ENCODE measurements at regions not wholly inside any gene's neighbourhood (a gene's known extent, or its start where the extent isn't known, plus 50 kb on each side); places are given as distances from the start of the nearest gene placed in this dataset.

GRCh38 chr4:110787707-110788106 lies 164.8 kb upstream of the PITX2 start:
- ATAC-seq (replicated peaks in 6 of 8) = no peak

GRCh38 chr4:110788302-110788701 lies 165.4 kb upstream of the PITX2 start:
- ATAC-seq (replicated peaks in 6 of 8) = peak in 3 of 8 experiments; percentile 52 to 96 (median 64)
- no peak overlapping the region for H3K27ac ChIP-seq
- in situ Hi-C loops (cut with MboI; ENCODE audit: low pct_unique_long_range_greater_than_20kb in 2 of 9, low sequenced_read_pairs in 9 of 9, unreplicated experiment in 9 of 9) = no loop called here
- H3K4me3 ChIP-seq = no peak overlapping the region
- no peaks in the 10 kb centered on the region for H3K4me1 ChIP-seq (replicated peaks in 1 of 2)
- 0 to 88% (median 41%) methylated on average over 2 to 3 of the region's 3 CpGs; no CpG with 5 or more reads in 2 of the 10 experiments for WGBS, 10 experiments

More at GRCh38 chr4:110787707-110788106, 164.8 kb upstream of the PITX2 start:
- 12 to 89% (median 72%) methylated on average over 2 to 3 of the region's 3 CpGs for WGBS, 10 experiments
- H3K4me3 ChIP-seq = no peak overlapping the region
- in situ Hi-C loops (cut with MboI; ENCODE audit: low pct_unique_long_range_greater_than_20kb in 2 of 9, low sequenced_read_pairs in 9 of 9, unreplicated experiment in 9 of 9) = no loop called here
- no peak overlapping the region for H3K27ac ChIP-seq
- H3K4me1 ChIP-seq (replicated peaks in 1 of 2) = no peaks in the 10 kb centered on the region

GRCh38 chr4:110792036-110792435 lies 169.2 kb upstream of the PITX2 start:
- in situ Hi-C loops (cut with MboI; ENCODE audit: low pct_unique_long_range_greater_than_20kb in 2 of 9, low sequenced_read_pairs in 9 of 9, unreplicated experiment in 9 of 9) = no loop called here
- Histone ChIP-seq H3K4me1 (replicated peaks in 1 of 2) (no peaks in the 10 kb centered on the region), H3K4me3 (no peak overlapping the region), H3K27ac (no peak overlapping the region)
- WGBS, 10 experiments = 60 to 100% (median 82%) methylated on average over 1 of the region's 1 CpG; no CpG with 5 or more reads in 1 of the 10 experiments
- ATAC-seq (replicated peaks in 6 of 8) = no peak

DNA sequence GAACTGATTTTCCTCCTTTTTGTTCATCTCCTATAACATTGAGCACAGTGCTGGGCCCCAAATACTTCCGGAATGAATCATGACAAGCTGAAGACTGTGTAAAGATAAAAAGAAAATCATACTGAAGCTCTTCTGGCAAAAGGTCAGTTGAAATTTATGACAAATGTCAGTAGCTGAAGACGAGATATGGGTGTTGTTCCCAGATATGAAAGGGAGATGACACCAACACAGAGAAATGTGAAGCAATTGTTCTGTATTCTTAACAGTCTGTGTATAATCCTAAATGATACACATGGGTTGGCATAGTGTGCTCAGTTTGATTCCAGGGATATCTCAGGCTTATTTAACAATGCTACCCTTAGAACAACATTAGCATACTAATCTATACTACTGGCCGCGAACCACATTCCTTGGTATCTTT lies 170.5 kb upstream of the PITX2 start:
- Histone ChIP-seq H3K27ac (no peak overlapping the region), H3K4me3 (no peak overlapping the region), H3K4me1 (replicated peaks in 1 of 2) (no peaks in the 10 kb centered on the region)
- peak in 2 of 8 experiments; percentile 30 to 39 for ATAC-seq (replicated peaks in 6 of 8)
- WGBS, 10 experiments = 67 to 100% (median 92%) methylated on average over 1 to 4 of the region's 4 CpGs
- in situ Hi-C loops (cut with MboI; ENCODE audit: low pct_unique_long_range_greater_than_20kb in 2 of 9, low sequenced_read_pairs in 9 of 9, unreplicated experiment in 9 of 9) = no loop called here

DNA sequence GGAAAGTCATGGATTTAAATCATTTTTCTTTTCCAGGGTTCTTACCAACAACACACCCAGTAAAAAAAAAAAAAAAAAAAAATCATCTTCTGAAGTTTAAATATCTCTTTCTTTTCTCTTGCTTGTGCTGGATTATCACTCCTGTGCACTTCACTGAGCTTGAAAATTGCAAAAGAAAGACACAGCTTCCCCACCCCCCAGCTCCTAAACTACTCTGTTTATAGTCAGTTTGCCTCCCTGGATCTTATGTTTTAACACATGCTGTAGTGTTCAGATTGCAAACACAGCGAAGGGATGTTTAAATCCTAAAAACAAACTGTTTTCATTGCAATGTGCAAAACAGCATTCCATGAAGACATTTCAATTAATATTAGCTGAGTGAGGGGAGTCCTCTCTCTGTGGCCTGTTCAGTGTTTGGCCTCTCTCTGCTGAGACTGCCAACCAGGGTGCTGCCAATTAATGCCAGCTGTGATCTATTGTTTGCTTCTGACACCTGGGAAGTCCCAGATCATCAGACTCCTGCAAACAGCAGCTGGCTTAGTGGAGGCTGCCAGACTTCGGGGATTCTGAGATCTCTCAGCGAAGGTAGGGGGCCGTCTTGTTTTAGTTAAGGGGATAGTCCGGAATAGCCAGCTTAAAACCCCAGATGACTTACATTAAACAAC lies 171.1 kb upstream of the PITX2 start:
- in situ Hi-C loops (cut with MboI; ENCODE audit: low pct_unique_long_range_greater_than_20kb in 2 of 9, low sequenced_read_pairs in 9 of 9, unreplicated experiment in 9 of 9) = no loop called here
- H3K4me1 ChIP-seq (replicated peaks in 1 of 2) = no peaks in the 10 kb centered on the region
- no peak overlapping the region for H3K27ac ChIP-seq
- no peak for ATAC-seq (replicated peaks in 6 of 8)
- no peak overlapping the region for H3K4me3 ChIP-seq
- 40 to 100% (median 79%) methylated on average over 1 to 5 of the region's 5 CpGs; no CpG with 5 or more reads in 2 of the 10 experiments for WGBS, 10 experiments

DNA sequence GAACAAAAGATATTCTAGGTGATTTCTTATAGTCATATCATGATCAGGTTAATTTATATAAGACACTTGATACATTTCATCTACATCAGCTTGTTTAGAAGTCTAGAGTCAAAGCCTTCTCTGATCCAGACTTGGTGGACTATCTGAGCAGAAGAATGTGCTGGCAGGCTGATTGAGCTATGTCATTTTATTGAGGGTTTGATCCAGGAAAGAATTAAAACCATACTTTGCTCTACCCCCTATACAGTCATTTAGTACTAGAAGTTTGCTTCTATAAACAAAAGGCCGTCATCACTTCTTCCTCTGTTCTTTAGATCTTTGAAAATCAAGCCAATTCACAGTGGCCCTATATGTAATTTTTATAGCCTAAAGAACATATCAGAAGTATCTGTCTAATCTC lies 173.1 kb upstream of the PITX2 start:
- no peak for ATAC-seq (replicated peaks in 6 of 8)
- WGBS, 10 experiments = 67 to 100% (median 100%) methylated on average over 1 of the region's 1 CpG
- in situ Hi-C loops (cut with MboI; ENCODE audit: low pct_unique_long_range_greater_than_20kb in 2 of 9, low sequenced_read_pairs in 9 of 9, unreplicated experiment in 9 of 9) = no loop called here
- Histone ChIP-seq H3K4me1 (replicated peaks in 1 of 2) (no peaks in the 10 kb centered on the region), H3K27ac (no peak overlapping the region), H3K4me3 (no peak overlapping the region)

DNA sequence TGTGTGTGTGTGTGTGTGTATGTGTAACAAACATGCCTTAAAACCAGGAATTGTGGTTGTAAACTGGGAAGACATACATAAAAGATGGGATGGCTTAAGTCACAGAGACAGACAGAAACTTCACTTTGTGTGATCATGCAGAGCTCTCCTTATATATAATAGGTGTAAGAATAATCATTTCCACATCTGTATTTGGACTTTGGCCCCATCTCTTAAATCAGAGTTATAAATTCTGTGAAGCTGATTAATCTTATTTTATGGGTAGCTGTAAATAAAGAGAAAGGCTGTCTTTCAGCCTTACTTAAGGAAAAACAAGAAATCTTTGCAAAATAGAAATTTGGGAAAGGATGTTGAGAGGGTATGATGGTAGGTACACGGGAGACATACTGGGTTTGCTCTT lies 174.6 kb upstream of the PITX2 start:
- 100% methylated on average over 1 of the region's 1 CpG; no CpG with 5 or more reads in 4 of the 10 experiments for WGBS, 10 experiments
- no peak for ATAC-seq (replicated peaks in 6 of 8)
- H3K4me3 ChIP-seq = no peak overlapping the region
- H3K4me1 ChIP-seq (replicated peaks in 1 of 2) = no peaks in the 10 kb centered on the region
- in situ Hi-C loops (cut with MboI; ENCODE audit: low pct_unique_long_range_greater_than_20kb in 2 of 9, low sequenced_read_pairs in 9 of 9, unreplicated experiment in 9 of 9) = no loop called here
- no peak overlapping the region for H3K27ac ChIP-seq

DNA sequence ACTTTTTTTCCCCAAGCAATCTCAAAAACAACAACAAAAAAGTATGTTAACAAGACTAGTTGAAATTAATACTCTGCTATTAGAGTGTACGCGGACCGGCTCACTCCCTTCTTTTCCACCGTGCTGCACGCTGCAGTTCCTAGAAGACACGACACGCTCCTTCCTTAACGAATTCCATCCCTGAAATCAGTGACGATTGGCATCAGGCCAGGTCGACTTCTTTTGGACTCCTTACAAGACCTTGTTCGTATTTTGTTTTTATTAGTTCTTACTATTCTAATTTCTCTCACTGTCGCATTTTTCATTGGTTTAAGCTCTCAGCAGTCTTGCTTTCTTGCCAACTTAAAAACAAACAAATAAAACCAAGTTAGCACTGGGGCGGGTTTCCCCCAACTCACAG lies 175.8 kb upstream of the PITX2 start:
- 19 to 100% (median 86%) methylated on average over 2 to 13 of the region's 13 CpGs; no CpG with 5 or more reads in 1 of the 10 experiments for WGBS, 10 experiments
- in situ Hi-C loops (cut with MboI; ENCODE audit: low pct_unique_long_range_greater_than_20kb in 2 of 9, low sequenced_read_pairs in 9 of 9, unreplicated experiment in 9 of 9) = no loop called here
- ATAC-seq (replicated peaks in 6 of 8) = no peak
- Histone ChIP-seq H3K4me3 (no peak overlapping the region), H3K4me1 (replicated peaks in 1 of 2) (no peaks in the 10 kb centered on the region), H3K27ac (no peak overlapping the region)

DNA sequence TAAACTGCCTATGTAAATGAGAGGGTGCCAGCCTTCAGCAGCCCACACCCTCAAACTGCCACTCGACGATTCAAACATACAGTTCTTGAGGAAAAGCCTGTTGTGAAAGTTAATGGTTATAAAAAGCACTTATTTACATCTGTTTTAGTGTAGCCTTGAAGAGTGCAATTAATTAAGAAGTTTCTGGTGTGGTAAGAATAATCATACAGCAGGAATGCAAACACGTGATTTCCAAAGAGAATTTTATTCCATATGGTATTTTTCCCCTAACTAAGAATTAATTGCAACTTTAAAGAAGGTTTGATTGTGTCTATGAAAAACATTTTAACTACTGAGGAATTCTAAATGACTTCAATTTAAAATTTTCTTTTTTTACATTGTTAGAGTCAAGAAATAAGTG lies 176.3 kb upstream of the PITX2 start:
- in situ Hi-C loops (cut with MboI; ENCODE audit: low pct_unique_long_range_greater_than_20kb in 2 of 9, low sequenced_read_pairs in 9 of 9, unreplicated experiment in 9 of 9) = no loop called here
- Histone ChIP-seq H3K4me3 (no peak overlapping the region), H3K4me1 (replicated peaks in 1 of 2) (no peaks in the 10 kb centered on the region), H3K27ac (no peak overlapping the region)
- 8 to 84% (median 53%) methylated on average over 1 to 3 of the region's 3 CpGs; no CpG with 5 or more reads in 1 of the 10 experiments for WGBS, 10 experiments
- no peak for ATAC-seq (replicated peaks in 6 of 8)

DNA sequence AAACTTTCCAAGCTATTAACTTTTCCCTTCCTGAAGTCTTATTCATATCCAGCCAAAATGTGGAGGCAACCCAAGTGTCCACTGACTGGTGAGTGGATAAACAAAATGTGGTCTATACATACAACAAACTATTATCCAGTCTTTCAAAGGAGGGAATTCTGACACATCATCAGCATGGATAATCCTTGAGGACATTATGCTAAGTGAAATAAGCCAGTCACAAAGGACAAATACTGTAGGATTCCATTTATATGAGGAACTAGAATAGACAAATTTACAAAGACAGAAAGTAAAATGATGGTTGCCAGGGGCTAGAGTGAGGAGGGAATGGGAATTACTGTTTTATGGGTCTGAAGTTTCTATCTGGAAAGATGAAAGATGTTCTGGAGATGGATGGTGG lies 178.7 kb upstream of the PITX2 start:
- in situ Hi-C loops (cut with MboI; ENCODE audit: low pct_unique_long_range_greater_than_20kb in 2 of 9, low sequenced_read_pairs in 9 of 9, unreplicated experiment in 9 of 9) = no loop called here
- Histone ChIP-seq H3K4me1 (replicated peaks in 1 of 2) (no peaks in the 10 kb centered on the region), H3K27ac (no peak overlapping the region), H3K4me3 (no peak overlapping the region)
- ATAC-seq (replicated peaks in 6 of 8) = no peak

DNA sequence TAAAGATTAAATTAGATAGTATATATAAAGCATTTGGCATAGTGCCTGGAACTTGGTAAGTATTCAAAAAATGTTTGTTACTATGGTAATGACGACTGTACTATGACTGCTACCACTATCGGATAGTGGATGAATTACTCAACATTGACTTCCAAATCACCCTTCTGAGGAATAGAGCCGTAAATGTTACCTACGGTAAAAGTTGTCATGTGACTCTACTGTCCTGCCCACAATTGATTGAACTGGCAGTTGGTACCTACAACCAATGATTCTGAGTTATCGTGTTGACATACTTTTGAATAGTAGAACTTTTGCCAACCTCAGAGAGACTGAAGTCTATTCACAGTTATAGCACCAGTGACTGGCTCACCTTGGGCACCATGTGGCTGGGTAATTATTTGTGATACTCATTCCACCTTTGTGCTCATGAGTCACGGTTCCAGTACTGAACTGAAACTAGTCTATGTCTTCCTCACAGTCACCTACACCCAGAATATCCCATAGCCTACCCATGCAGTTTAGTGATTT lies 185.5 kb upstream of the PITX2 start:
- in situ Hi-C loops (cut with MboI; ENCODE audit: low pct_unique_long_range_greater_than_20kb in 2 of 9, low sequenced_read_pairs in 9 of 9, unreplicated experiment in 9 of 9) = no loop called here
- Histone ChIP-seq H3K27ac (no peak overlapping the region), H3K4me1 (replicated peaks in 1 of 2) (no peaks in the 10 kb centered on the region), H3K4me3 (no peak overlapping the region)
- no peak for ATAC-seq (replicated peaks in 6 of 8)
- WGBS, 10 experiments = 50 to 92% (median 89%) methylated on average over 1 to 6 of the region's 6 CpGs

GRCh38 chr4:110815950-110816349 lies 193.1 kb upstream of the PITX2 start:
- Histone ChIP-seq H3K4me3 (no peak overlapping the region), H3K27ac (no peak overlapping the region), H3K4me1 (replicated peaks in 1 of 2) (no peaks in the 10 kb centered on the region)
- in situ Hi-C loops (cut with MboI; ENCODE audit: low pct_unique_long_range_greater_than_20kb in 2 of 9, low sequenced_read_pairs in 9 of 9, unreplicated experiment in 9 of 9) = no loop called here
- WGBS, 10 experiments = 43 to 100% (median 85%) methylated on average over 1 to 4 of the region's 4 CpGs
- ATAC-seq (replicated peaks in 6 of 8) = no peak

DNA sequence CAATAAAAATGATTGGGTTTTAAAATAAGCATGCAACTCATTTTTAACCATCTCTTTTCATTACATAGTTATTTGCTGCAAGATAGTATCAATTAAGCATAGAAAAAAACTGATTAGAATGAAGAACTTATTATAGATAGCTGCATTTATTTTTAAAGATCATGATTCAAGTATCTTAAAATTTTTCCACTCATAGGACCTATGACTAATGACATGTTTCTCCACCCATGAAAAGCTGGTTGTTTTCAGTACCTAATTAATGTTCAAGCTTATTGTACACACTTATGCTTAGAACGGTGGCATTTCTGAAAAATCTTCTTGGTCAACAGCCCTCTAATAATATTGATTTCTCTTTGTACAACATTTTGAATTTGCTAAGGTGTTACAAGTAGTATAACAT lies 193.5 kb upstream of the PITX2 start:
- ATAC-seq (replicated peaks in 6 of 8) = no peak
- Histone ChIP-seq H3K27ac (no peak overlapping the region), H3K4me1 (replicated peaks in 1 of 2) (no peaks in the 10 kb centered on the region), H3K4me3 (no peak overlapping the region)
- in situ Hi-C loops (cut with MboI; ENCODE audit: low pct_unique_long_range_greater_than_20kb in 2 of 9, low sequenced_read_pairs in 9 of 9, unreplicated experiment in 9 of 9) = no loop called here
- 50 to 100% (median 78%) methylated on average over 1 of the region's 1 CpG; no CpG with 5 or more reads in 1 of the 10 experiments for WGBS, 10 experiments

DNA sequence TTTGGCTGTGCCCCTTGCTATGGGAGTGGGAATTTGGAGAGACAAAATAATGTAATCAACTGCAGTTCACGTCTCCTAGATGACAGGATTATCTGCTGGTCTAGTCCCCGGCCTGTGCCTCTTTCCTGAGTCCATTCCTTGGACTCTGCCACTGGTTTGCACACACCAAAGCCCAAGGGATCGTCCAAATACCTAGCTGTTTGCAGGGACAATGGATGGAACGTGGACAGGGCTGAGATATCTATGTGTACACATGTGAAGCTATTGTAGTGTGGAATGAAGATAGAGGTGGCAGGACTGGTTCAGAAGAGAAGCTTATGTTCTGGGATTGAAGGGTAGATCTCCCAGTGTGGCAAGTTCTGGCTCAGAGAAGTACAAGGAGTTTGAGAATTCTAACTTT lies 198.3 kb upstream of the PITX2 start:
- H3K27ac ChIP-seq = no peak overlapping the region
- 40 to 100% (median 80%) methylated on average over 1 to 4 of the region's 4 CpGs; no CpG with 5 or more reads in 3 of the 10 experiments for WGBS, 10 experiments
- H3K4me1 ChIP-seq (replicated peaks in 1 of 2) = no peaks in the 10 kb centered on the region
- in situ Hi-C loops (cut with MboI; ENCODE audit: low pct_unique_long_range_greater_than_20kb in 2 of 9, low sequenced_read_pairs in 9 of 9, unreplicated experiment in 9 of 9) = no loop called here
- no peak for ATAC-seq (replicated peaks in 6 of 8)
- H3K4me3 ChIP-seq = no peak overlapping the region

Data from motor neuron (in vitro differentiated cells).